ENCODE measurements at regions not wholly inside any gene's neighbourhood (a gene's known extent, or its start where the extent isn't known, plus 50 kb on each side); places are given as distances from the start of the nearest gene placed in this dataset.
A peak's percentile ranks its signal among the peaks of the same experiment; 100 is the strongest.

DNA sequence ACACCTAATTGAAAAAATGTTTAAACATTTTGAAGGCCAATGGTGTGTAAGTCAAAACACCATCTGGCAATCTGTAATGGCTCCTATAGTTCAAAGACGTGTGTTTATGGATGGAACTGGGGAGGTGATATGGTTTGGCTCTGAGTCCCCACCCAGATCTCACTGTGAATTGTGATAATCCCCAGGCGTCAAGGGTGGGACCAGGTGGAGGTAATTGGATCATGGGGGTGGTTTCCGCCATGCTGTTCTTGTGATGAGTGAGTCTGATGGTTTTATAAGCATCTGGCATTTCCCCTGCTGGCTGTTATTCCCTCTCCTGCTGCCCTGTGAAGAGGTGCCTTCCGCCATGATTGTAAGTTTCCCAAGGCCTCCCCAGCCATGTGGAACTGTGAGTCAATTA is 52.2 kb downstream of the ADRA2C start:
- TF ChIP-seq, protein P1, sequence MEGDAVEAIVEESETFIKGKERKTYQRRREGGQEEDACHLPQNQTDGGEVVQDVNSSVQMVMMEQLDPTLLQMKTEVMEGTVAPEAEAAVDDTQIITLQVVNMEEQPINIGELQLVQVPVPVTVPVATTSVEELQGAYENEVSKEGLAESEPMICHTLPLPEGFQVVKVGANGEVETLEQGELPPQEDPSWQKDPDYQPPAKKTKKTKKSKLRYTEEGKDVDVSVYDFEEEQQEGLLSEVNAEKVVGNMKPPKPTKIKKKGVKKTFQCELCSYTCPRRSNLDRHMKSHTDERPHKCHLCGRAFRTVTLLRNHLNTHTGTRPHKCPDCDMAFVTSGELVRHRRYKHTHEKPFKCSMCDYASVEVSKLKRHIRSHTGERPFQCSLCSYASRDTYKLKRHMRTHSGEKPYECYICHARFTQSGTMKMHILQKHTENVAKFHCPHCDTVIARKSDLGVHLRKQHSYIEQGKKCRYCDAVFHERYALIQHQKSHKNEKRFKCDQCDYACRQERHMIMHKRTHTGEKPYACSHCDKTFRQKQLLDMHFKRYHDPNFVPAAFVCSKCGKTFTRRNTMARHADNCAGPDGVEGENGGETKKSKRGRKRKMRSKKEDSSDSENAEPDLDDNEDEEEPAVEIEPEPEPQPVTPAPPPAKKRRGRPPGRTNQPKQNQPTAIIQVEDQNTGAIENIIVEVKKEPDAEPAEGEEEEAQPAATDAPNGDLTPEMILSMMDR (IDR thresholded peaks at IDR 0.05; ENCODE audit: low read length, missing control alignments): no peak

DNA sequence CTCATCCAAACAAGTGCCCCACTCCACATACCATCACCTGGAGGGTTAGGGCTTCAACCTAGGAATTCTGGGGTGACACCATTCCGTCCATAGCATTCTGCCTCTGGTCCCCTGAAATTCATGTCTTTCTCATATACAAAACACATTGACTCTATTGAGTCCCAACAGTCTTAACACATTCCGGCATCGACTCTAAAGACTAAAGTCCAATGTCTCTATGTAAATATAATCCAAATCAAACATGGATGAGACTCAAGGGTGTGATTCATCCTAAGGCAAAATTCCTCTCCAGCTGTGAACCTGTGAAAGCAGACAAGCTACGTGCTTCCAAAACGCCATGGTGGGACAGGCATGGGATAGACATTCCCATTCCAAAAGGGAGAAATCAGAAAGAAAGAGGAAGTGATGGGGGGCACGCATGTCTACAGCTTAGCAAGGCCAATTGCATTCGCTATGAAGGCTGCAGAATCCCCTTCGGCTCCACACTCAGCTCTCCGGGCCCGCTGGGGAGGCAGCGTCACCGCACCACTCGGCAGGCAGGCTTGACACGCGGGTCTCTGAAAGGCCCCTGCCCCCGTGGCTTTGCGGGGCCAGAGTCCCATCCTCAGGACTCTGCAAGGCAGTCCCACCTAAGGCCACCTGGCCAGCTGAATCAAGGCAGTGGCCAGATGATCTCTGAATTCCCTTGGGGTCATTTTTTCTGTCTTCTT is 53.2 kb downstream of the ADRA2C start:
- no peak for DNase-seq (ENCODE audit: low read depth)
- H3K4me3 ChIP-seq (replicated peaks; ENCODE audit: low read depth, low read length): no peak overlapping the region
- TF ChIP-seq, protein P1 (IDR thresholded peaks at IDR 0.05; ENCODE audit: low read length, missing control alignments): no peak

More for the DNA sequence above, 52.2 kb downstream of the ADRA2C start:
- DNase-seq (ENCODE audit: low read depth): no peak
- H3K4me3 ChIP-seq (replicated peaks; ENCODE audit: low read depth, low read length): no peak overlapping the region

DNA sequence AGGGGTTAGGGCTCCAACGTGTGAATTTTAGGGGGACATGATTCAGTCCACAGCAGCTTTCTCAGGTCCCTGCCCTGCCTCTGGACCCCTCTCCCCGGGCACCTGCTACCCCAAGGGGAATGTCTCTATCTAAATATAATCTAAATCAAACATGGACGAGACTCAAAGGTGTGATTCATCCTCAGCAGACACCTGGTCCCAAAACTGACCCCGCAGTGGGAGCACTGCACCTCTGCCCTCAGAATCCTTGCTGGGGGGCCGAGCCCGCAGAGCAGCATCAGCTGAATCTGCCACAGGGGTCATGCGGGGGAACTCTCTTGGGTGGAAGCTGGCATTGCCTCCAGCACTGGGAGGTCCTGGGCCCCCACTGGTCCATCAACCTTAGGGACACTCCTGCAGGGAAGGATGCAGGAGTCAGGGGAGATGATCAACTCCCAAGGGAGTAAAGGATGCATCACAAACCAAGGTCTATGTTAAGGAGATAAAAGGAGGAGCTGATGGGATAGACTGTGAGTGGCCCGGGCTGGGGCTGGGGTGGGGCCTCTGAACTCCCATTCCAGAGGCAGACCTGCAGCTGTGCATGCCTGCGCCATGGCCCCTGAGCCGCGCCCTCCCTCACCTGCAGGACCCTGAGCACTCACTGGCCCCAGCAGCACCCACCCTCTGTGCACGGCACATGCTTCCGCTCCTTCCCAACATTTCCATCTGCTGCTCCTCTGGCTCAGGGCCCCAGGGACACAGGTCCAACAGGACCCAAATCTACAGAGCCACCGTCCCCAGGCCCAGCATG is 54.0 kb downstream of the ADRA2C start:
- DNase-seq (ENCODE audit: low read depth): no peak
- TF ChIP-seq, protein P1 (IDR thresholded peaks at IDR 0.05; ENCODE audit: low read length, missing control alignments): no peak
- no peak overlapping the region for H3K4me3 ChIP-seq (replicated peaks; ENCODE audit: low read depth, low read length)

DNA sequence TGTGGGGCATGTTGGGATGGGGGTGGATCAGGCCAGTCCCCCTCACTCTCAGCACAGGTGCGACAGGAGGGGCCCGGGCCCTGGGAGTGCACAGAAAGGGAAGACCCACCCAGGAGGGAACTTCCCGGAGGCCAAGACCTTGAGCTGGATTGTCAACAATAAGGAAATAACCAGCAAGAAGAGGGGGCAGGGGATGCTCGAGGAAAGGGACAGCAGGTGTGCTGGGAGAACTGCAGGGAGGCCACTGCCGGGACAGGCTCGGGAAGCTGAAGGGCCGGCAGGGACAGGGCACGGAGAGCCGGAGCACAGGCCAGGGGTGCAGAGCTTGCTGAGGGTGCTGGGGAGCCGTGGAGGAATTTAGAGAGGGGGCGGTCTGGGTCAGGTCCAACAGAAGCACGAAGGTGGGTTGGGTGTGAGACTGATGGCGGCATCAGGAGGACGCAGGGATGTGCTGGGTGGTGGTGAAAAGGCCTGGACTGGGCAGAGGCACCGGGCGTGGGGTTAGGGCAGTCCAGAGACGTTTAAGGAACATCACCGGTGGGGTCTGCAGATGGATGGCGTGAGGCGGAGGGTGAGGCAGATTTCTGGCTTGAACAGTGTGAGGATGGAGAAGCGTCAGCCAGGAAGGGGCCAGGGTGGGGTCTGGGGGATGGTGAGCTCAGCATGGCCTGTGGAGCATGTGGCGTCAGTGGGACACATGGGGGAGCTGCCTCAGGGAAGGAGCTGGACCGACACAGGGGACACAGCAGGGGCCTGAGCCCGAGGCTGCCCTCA is 54.8 kb downstream of the ADRA2C start:
- no peak for DNase-seq (ENCODE audit: low read depth)
- TF ChIP-seq, protein P1 (IDR thresholded peaks at IDR 0.05; ENCODE audit: low read length, missing control alignments): no peak
- H3K4me3 ChIP-seq (replicated peaks; ENCODE audit: low read depth, low read length): no peak overlapping the region

DNA sequence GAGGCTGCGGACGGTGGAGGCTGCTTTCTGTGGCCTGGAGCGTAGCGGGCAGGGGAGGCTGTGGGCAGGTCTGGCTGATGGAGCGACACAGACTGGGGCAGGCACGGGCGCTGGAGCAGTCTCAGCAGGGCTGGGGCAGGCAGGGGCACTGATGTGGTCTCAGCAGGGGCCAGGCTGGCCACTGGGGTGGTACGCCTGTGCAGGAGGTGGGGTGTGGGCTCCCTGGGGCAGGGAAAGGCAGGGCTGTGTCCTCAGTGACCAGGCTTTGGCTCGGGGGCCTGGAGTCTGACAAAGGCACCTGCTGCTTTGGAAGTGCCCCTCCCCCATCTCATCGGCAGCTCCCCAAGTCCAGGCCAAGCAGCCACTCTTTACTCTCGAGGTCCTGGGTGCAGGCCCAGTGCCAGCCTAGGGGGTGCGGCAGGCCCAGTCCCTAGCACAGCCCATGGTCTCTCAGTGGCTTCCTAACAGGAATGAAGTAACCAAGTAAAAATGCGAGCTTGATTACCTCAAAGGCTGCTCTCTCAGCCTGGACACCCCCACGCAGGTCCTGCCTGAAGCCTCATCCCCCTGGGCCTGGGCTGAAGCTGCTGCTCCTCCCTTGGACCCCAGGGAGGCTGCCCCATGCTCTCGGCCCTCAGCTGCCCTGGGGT is 55.5 kb downstream of the ADRA2C start:
- no peak overlapping the region for H3K4me3 ChIP-seq (replicated peaks; ENCODE audit: low read depth, low read length)
- DNase-seq (ENCODE audit: low read depth): no peak
- TF ChIP-seq, protein P1 (IDR thresholded peaks at IDR 0.05; ENCODE audit: low read length, missing control alignments): no peak

DNA sequence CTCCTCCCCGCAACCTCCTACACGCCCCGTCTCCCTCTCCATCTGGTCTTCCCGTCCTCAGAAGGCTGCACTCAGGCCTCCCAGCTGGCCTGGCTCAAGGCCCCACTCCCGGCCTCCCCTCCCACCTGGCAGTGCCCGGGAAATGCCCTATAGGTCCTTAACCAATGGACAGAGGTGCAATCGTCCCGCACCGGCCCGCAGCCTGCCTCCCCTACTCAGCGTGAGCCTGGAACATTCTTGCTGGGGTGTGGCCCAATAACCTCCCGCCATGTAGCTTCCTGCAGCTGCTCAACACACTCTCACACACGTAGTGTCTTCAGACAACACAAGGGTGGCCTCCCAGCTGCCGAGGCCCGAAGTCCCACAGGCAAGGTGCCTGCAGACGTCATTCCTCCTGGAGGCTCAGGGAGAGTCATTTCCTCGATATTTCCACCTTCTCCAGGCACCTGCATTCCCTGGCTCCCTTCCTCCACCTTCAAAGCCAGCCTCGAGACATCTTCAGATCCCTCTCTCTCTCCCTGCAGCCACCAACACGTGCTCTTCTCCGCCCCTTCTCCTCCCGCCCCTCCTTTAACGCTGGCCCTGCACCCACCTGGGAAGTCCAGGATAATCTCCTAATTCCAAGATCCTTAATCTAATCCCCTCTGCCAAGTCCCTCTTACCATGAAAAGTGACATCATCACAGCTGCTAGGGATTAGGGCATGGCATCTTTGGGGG is 56.2 kb downstream of the ADRA2C start:
- DNase-seq (ENCODE audit: low read depth): peak; percentile 10
- TF ChIP-seq, protein P1 (IDR thresholded peaks at IDR 0.05; ENCODE audit: low read length, missing control alignments): no peak
- H3K4me3 ChIP-seq (replicated peaks; ENCODE audit: low read depth, low read length): no peak overlapping the region
